IMR-90 (cell line): ENCODE measurements at regions not wholly inside any gene's neighbourhood (a gene's known extent, or its start where the extent isn't known, plus 50 kb on each side); places are given as distances from the start of the nearest gene placed in this dataset.

Experiments
- ATAC-seq: fragments of 200-7000 bp; cut with Tn5 transposase; 2 replicates; pipeline ENCODE4 v1.9.1; 2020; ENCODE audit warnings: low read depth, mild to moderate bottlenecking, moderate library complexity
- BruUV-seq: library from RNA; stranded (reverse); fragments of 400-500 nt; replicated peaks from 2 replicates; lab custom pipeline; 2021; lab: Mats Ljungman, UMichigan
- CTCF ChIA-PET: fragments of 300-600 bp; formaldehyde crosslinking; extraction: SDS; loops from one replicate; lab custom pipeline; 2021; ENCODE audit warnings: antibody characterized with exemption; lab: Yijun Ruan, JAX
- POLR2A ChIA-PET: fragments of 300-600 bp; sonication (Branson Sonifier 250); formaldehyde crosslinking; loops from one replicate; lab custom pipeline; 2022; ENCODE audit warnings: antibody characterized with exemption; ENCODE audit not compliant: unreplicated experiment; lab: Charles Lee
- DNase-seq: peaks from one replicate; pipeline ENCODE4 v3.0.0; 2013
- H2AFZ ChIP-seq: replicated peaks from 2 replicates; pipeline ENCODE3; 2013; ENCODE audit warnings: low read length, mild to moderate bottlenecking; ENCODE audit not compliant: poor library complexity
- H2AK5ac ChIP-seq: 2 replicates; pipeline ENCODE4 v1.6.1; 2013; ENCODE audit warnings: low read depth, low read length, inconsistent platforms
- H2AK9ac ChIP-seq: replicated peaks from 2 replicates; pipeline ENCODE3; 2013; ENCODE audit warnings: mild to moderate bottlenecking, low read depth, low read length, moderate library complexity; ENCODE audit not compliant: poor library complexity
- H2BK120ac ChIP-seq: 2 replicates; pipeline ENCODE4 v1.6.1; 2013; ENCODE audit warnings: low read depth, low read length, inconsistent platforms
- H2BK15ac ChIP-seq: 3 replicates; pipeline ENCODE4 v1.6.1; 2013; ENCODE audit warnings: low read depth, low read length, inconsistent platforms
- H2BK20ac ChIP-seq: 2 replicates; pipeline ENCODE4 v1.6.1; 2013; ENCODE audit warnings: low read depth, mild to moderate bottlenecking, inconsistent platforms, low read length, moderate library complexity
- H2BK5ac ChIP-seq: 2 replicates; pipeline ENCODE4 v1.6.1; 2013; ENCODE audit warnings: mild to moderate bottlenecking, low read depth, low read length, inconsistent platforms; ENCODE audit not compliant: poor library complexity, severe bottlenecking
- H3K14ac ChIP-seq: replicated peaks from 2 replicates; pipeline ENCODE4 v1.6.1; 2013; ENCODE audit warnings: low read depth, low read length, inconsistent platforms
- H3K18ac ChIP-seq: 2 replicates; pipeline ENCODE4 v1.6.1; 2013; ENCODE audit warnings: low read depth, low read length, control low read depth
- H3K23ac ChIP-seq: 2 replicates; pipeline ENCODE4 v1.6.1; 2013; ENCODE audit warnings: low read depth, low read length, inconsistent platforms
- H3K27ac ChIP-seq: 2 replicates; pipeline ENCODE4 v1.5.1; 2013; ENCODE audit warnings: mild to moderate bottlenecking, control low read depth, low read length; ENCODE audit not compliant: insufficient read depth
- H3K27me3 ChIP-seq: 2 replicates; pipeline ENCODE4 v1.6.1; 2013; ENCODE audit warnings: low read length; ENCODE audit not compliant: control insufficient read depth, insufficient read depth
- H3K36me3 ChIP-seq: 2 replicates; pipeline ENCODE4 v1.6.1; 2013; ENCODE audit warnings: low read length, mixed read lengths; ENCODE audit not compliant: control insufficient read depth, insufficient read depth
- H3K4ac ChIP-seq: 2 replicates; pipeline ENCODE4 v1.6.1; 2013; ENCODE audit warnings: low read depth, low read length, inconsistent platforms
- H3K4me1 ChIP-seq: 2 replicates; pipeline ENCODE4 v1.6.1; 2013; ENCODE audit warnings: low read length, mixed read lengths; ENCODE audit not compliant: control insufficient read depth, insufficient read depth
- H3K4me2 ChIP-seq: 2 replicates; pipeline ENCODE4 v1.6.1; 2013; ENCODE audit warnings: low read depth, mild to moderate bottlenecking, control low read depth, low read length, moderate library complexity
- H3K4me3 ChIP-seq: 2 replicates; pipeline ENCODE4 v1.5.1; 2013; ENCODE audit warnings: low read depth, mild to moderate bottlenecking, control low read depth, low read length, moderate library complexity; ENCODE audit not compliant: insufficient read depth
- H3K56ac ChIP-seq: 2 replicates; pipeline ENCODE4 v1.6.1; 2013; ENCODE audit warnings: low read length, inconsistent platforms; ENCODE audit not compliant: insufficient read depth; ENCODE audit errors: extremely low read depth
- H3K79me1 ChIP-seq, 2 experiments: 2 replicates each; pipeline ENCODE4 v1.6.1; 2013; ENCODE audit warnings: low read length in 2 of 2, inconsistent platforms in 1 of 2, low read depth in 1 of 2
- H3K9ac ChIP-seq: 2 replicates; pipeline ENCODE4 v1.6.1; 2013; ENCODE audit warnings: low read depth, low read length, control low read depth
- H3K9me1 ChIP-seq: 2 replicates; pipeline ENCODE4 v1.6.1; 2013; ENCODE audit warnings: low read length, inconsistent platforms; ENCODE audit not compliant: insufficient read depth
- H3K9me3 ChIP-seq: 2 replicates; pipeline ENCODE4 v1.6.1; 2013; ENCODE audit warnings: low read length; ENCODE audit not compliant: control insufficient read depth, insufficient read depth
- H4K20me1 ChIP-seq: 2 replicates; pipeline ENCODE4 v1.6.1; 2013; ENCODE audit warnings: low read length, inconsistent platforms; ENCODE audit not compliant: insufficient read depth
- H4K5ac ChIP-seq: 2 replicates; pipeline ENCODE4 v1.6.1; 2013; ENCODE audit warnings: mild to moderate bottlenecking, low read depth, low read length, control low read depth
- H4K8ac ChIP-seq, 2 experiments: 2 replicates each; pipeline ENCODE4 v1.6.1; 2013; ENCODE audit warnings: low read depth in 2 of 2, low read length in 2 of 2, control low read depth in 1 of 2, inconsistent platforms in 1 of 2
- H4K91ac ChIP-seq: 2 replicates; pipeline ENCODE4 v1.6.1; 2013; ENCODE audit warnings: low read depth, low read length, inconsistent platforms; ENCODE audit not compliant: insufficient read depth
- BHLHE40 ChIP-seq: fragments of 150-350 bp; IDR thresholded peaks from 2 replicates; pipeline ENCODE4 v1.6.1; 2016; ENCODE audit warnings: mild to moderate bottlenecking, low read depth, low read length
- CEBPB ChIP-seq: IDR thresholded peaks from 2 replicates; pipeline ENCODE4 v1.6.1; 2012; ENCODE audit warnings: low read depth, low read length, improper control_type of control experiment
- CHD1 ChIP-seq: IDR thresholded peaks from 2 replicates; pipeline ENCODE4 v1.6.1; 2012; ENCODE audit warnings: low read depth, low read length, improper control_type of control experiment
- FOS ChIP-seq: fragments of 150-350 bp; IDR thresholded peaks from 2 replicates; pipeline ENCODE4 v1.6.1; 2016; ENCODE audit warnings: low read depth, low read length
- MAFK ChIP-seq: IDR thresholded peaks from 2 replicates; pipeline ENCODE4 v1.6.1; 2012; ENCODE audit warnings: low read depth, low read length, improper control_type of control experiment
- MAZ ChIP-seq: IDR thresholded peaks from 2 replicates; pipeline ENCODE4 v1.6.1; 2012; ENCODE audit warnings: low read depth, mild to moderate bottlenecking, low read length, improper control_type of control experiment, moderate library complexity, borderline replicate concordance
- MXI1 ChIP-seq: IDR thresholded peaks from 2 replicates; pipeline ENCODE4 v1.6.1; 2012; ENCODE audit warnings: low read depth, mild to moderate bottlenecking, low read length, moderate library complexity, borderline replicate concordance
- NFE2L2 ChIP-seq: fragments of 150-350 bp; IDR thresholded peaks from 2 replicates; pipeline ENCODE4 v1.6.1; 2016; ENCODE audit warnings: low read depth, mild to moderate bottlenecking, low read length
- POLR2A ChIP-seq: IDR thresholded peaks from 2 replicates; pipeline ENCODE4 v1.6.1; 2012; ENCODE audit warnings: mild to moderate bottlenecking, low read depth, low read length
- RAD21 ChIP-seq: IDR thresholded peaks from 2 replicates; pipeline ENCODE4 v1.6.1; 2012; ENCODE audit warnings: low read length, improper control_type of control experiment
- RCOR1 ChIP-seq: IDR thresholded peaks from 2 replicates; pipeline ENCODE4 v1.6.1; 2012; ENCODE audit warnings: mild to moderate bottlenecking, low read length, improper control_type of control experiment; ENCODE audit not compliant: insufficient replicate concordance
- RFX5 ChIP-seq: IDR thresholded peaks from 2 replicates; pipeline ENCODE4 v1.8.0; 2012; ENCODE audit warnings: low read depth, mild to moderate bottlenecking, low read length, moderate library complexity
- SMC3 ChIP-seq: fragments of 150-350 bp; IDR thresholded peaks from 2 replicates; pipeline ENCODE4 v1.6.1; 2016; ENCODE audit warnings: low read depth, mild to moderate bottlenecking, antibody characterized with exemption, low read length, moderate library complexity
- WGBS, 2 experiments: methylation state at CpG; one replicate each; pipeline versions ENCODE4 v1.1.5 to v1.1.7; 2013; ENCODE audit warnings: missing lambda C conversion rate in 2 of 2; ENCODE audit not compliant: insufficient read length in 1 of 2; ENCODE audit errors: extremely low coverage in 2 of 2; 5-methylcytosine and 5-hydroxymethylcytosine counted together
- dilution Hi-C: fragments of 300-500 bp; cut with HindIII; formaldehyde crosslinking; loops from one replicate; pipeline ENCODE4 v1.14.3; 2018; ENCODE audit warnings: low sequenced_read_pairs; ENCODE audit not compliant: unreplicated experiment
- in situ Hi-C: fragments of 300-500 bp; cut with MboI; formaldehyde crosslinking; loops from 3 replicates; pipeline ENCODE4 v1.14.3; 2019; ENCODE audit warnings: low sequenced_read_pairs, inconsistent platforms, mixed read lengths
- intact Hi-C: fragments of 100-400 bp; cut with micrococcal nuclease; formaldehyde crosslinking; loops from 2 replicates; pipeline ENCODE4 v1.10.0; 2022
- TF ChIP-seq, protein P1 (sequence below): conservative IDR thresholded peaks from 2 replicates; pipeline ENCODE4 v1.5.1; 2012; ENCODE audit warnings: mild to moderate bottlenecking, low read depth, low read length, improper control_type of control experiment
- TF ChIP-seq, protein P2 (sequence below): fragments of 150-350 bp; IDR thresholded peaks from 2 replicates; pipeline ENCODE4 v1.6.1; 2016; ENCODE audit warnings: low read depth, mild to moderate bottlenecking, low read length, moderate library complexity, borderline replicate concordance
- TF ChIP-seq, protein P3 (sequence below): fragments of 150-350 bp; IDR thresholded peaks from 2 replicates; pipeline ENCODE4 v1.6.1; 2017; ENCODE audit warnings: mild to moderate bottlenecking, antibody characterized with exemption, low read length, low read depth

DNA sequence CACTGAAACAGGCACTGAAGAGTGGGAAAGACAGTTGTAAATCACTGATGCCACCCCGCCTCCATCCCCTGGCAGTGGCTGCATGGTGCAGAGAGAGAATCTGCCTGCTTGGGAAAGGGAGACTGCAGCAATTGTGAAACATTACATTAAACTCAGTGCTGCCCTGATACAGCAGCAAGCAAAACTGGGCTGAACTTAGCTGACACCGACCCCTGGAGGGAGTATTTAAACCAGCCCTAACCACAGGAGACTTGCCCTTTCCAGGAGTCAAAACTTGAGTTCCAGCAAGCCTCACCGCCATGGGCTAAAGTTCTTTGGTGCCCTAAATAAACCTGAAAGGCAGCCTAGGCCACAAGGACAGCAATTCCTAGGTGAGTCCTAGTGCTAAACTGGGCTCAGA is 109.4 kb upstream of the PLPP4 start:
- H3K9me3 ChIP-seq = peaks cover 9% of the 10 kb centered on the region; the same call in 1 of the 2 replicates
- no peak overlapping the region for H3K56ac ChIP-seq
- no peak overlapping the region for H2BK20ac ChIP-seq
- no peak for TF ChIP-seq FOS
- TF ChIP-seq, protein P1, sequence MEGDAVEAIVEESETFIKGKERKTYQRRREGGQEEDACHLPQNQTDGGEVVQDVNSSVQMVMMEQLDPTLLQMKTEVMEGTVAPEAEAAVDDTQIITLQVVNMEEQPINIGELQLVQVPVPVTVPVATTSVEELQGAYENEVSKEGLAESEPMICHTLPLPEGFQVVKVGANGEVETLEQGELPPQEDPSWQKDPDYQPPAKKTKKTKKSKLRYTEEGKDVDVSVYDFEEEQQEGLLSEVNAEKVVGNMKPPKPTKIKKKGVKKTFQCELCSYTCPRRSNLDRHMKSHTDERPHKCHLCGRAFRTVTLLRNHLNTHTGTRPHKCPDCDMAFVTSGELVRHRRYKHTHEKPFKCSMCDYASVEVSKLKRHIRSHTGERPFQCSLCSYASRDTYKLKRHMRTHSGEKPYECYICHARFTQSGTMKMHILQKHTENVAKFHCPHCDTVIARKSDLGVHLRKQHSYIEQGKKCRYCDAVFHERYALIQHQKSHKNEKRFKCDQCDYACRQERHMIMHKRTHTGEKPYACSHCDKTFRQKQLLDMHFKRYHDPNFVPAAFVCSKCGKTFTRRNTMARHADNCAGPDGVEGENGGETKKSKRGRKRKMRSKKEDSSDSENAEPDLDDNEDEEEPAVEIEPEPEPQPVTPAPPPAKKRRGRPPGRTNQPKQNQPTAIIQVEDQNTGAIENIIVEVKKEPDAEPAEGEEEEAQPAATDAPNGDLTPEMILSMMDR = no peak
- TF ChIP-seq CEBPB = no peak
- TF ChIP-seq RCOR1 = no peak
- TF ChIP-seq POLR2A = no peak
- no peak for TF ChIP-seq NFE2L2
- TF ChIP-seq RAD21 = no peak
- TF ChIP-seq MXI1 = no peak
- no peak for TF ChIP-seq CHD1
- TF ChIP-seq MAFK = no peak
- TF ChIP-seq, protein P2, sequence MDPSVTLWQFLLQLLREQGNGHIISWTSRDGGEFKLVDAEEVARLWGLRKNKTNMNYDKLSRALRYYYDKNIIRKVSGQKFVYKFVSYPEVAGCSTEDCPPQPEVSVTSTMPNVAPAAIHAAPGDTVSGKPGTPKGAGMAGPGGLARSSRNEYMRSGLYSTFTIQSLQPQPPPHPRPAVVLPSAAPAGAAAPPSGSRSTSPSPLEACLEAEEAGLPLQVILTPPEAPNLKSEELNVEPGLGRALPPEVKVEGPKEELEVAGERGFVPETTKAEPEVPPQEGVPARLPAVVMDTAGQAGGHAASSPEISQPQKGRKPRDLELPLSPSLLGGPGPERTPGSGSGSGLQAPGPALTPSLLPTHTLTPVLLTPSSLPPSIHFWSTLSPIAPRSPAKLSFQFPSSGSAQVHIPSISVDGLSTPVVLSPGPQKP = no peak
- no peak for TF ChIP-seq RFX5
- TF ChIP-seq, protein P3, sequence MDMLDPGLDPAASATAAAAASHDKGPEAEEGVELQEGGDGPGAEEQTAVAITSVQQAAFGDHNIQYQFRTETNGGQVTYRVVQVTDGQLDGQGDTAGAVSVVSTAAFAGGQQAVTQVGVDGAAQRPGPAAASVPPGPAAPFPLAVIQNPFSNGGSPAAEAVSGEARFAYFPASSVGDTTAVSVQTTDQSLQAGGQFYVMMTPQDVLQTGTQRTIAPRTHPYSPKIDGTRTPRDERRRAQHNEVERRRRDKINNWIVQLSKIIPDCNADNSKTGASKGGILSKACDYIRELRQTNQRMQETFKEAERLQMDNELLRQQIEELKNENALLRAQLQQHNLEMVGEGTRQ = no peak
- no peak for TF ChIP-seq BHLHE40
- TF ChIP-seq MAZ = no peak
- TF ChIP-seq SMC3 = no peak
- intact Hi-C loops (no loop called here), dilution Hi-C loops (no loop called here), in situ Hi-C loops (no loop called here)
- H3K4ac ChIP-seq = no peak overlapping the region
- no peak overlapping the region for H3K4me3 ChIP-seq
- H4K20me1 ChIP-seq = no peaks in the 10 kb centered on the region
- H4K8ac ChIP-seq = no peak overlapping the region
- no peak overlapping the region for H3K9ac ChIP-seq
- no peaks in the 10 kb centered on the region for H3K36me3 ChIP-seq
- H3K9me1 ChIP-seq = no peaks in the 10 kb centered on the region
- H2BK120ac ChIP-seq = no peak overlapping the region
- no peaks in the 10 kb centered on the region for H3K27me3 ChIP-seq
- H3K4me1 ChIP-seq = no peaks in the 10 kb centered on the region
- no peak overlapping the region for H3K14ac ChIP-seq
- H4K5ac ChIP-seq = no peak overlapping the region
- H3K27ac ChIP-seq = no peak overlapping the region
- H2BK15ac ChIP-seq = no peak overlapping the region
- no TSS peak for BruUV-seq
- no peak overlapping the region for H2AK9ac ChIP-seq
- no peak overlapping the region for H3K23ac ChIP-seq
- DNase-seq (no peak), ATAC-seq (no peak)
- no peaks in the 10 kb centered on the region for H3K79me1 ChIP-seq
- H3K4me2 ChIP-seq = no peak overlapping the region
- CTCF ChIA-PET = interaction anchor here (1.1 kb wide), 1 partner anchor 11 kb away, joined by 3 read pairs; no protein-coding TSS in a partner anchor
- POLR2A ChIA-PET = no interaction called here
- H2BK5ac ChIP-seq = no peak overlapping the region
- no peak overlapping the region for H3K18ac ChIP-seq
- H2AK5ac ChIP-seq = no peak overlapping the region
- no CpG with 5 or more reads among the region's 3 CpGs for WGBS, 2 experiments
- no peak overlapping the region for H2AFZ ChIP-seq
- H4K91ac ChIP-seq = no peak overlapping the region
